K562 (cell line): ENCODE measurements at regions not wholly inside any gene's neighbourhood (a gene's known extent, or its start where the extent isn't known, plus 50 kb on each side); places are given as distances from the start of the nearest gene placed in this dataset.

Experiments
- ASH1L ChIP-seq: fragments of 450-650 bp; IDR thresholded peaks from 2 replicates; pipeline ENCODE4 v1.6.1; 2018; ENCODE audit warnings: borderline replicate concordance, mild to moderate bottlenecking, low read depth; ENCODE audit not compliant: partially characterized antibody
- ETS2 ChIP-seq: IDR thresholded peaks from 2 replicates; pipeline ENCODE4 v1.6.1; 2016; ENCODE audit warnings: borderline replicate concordance, missing genetic modification characterization, mild to moderate bottlenecking, moderate library complexity, missing compliant biosample characterization; ENCODE audit not compliant: poor library complexity, severe bottlenecking
- GTF3C2 ChIP-seq: IDR thresholded peaks from 3 replicates; pipeline ENCODE4 v1.6.1; 2011; ENCODE audit warnings: borderline replicate concordance, mild to moderate bottlenecking, moderate library complexity; ENCODE audit not compliant: insufficient read length; ENCODE audit errors: extremely low read depth
- KAT7 ChIP-seq: sonication (generic); formaldehyde crosslinking; IDR thresholded peaks from 2 replicates; pipeline ENCODE4 v1.8.0; 2022; ENCODE audit warnings: missing genetic modification reagents, mild to moderate bottlenecking, borderline replicate concordance
- TAL1 ChIP-seq: fragments of 450-650 bp; IDR thresholded peaks from 2 replicates; pipeline ENCODE4 v1.6.1; 2016; ENCODE audit warnings: mild to moderate bottlenecking
- ZNF263 ChIP-seq: sonication (generic); formaldehyde crosslinking; IDR thresholded peaks from 2 replicates; pipeline ENCODE4 v1.8.0; 2022; ENCODE audit warnings: mild to moderate bottlenecking, missing genetic modification reagents, borderline replicate concordance
- ZNF57 ChIP-seq: fragments of 450-650 bp; formaldehyde crosslinking; IDR thresholded peaks from 2 replicates; pipeline ENCODE4 v1.4.0; 2020; ENCODE audit warnings: mild to moderate bottlenecking, moderate library complexity
- TF ChIP-seq, protein P1 (sequence below): sonication (generic); formaldehyde crosslinking; IDR thresholded peaks from 2 replicates; pipeline ENCODE4 v1.8.0; 2023; ENCODE audit warnings: missing genetic modification reagents, mild to moderate bottlenecking, borderline replicate concordance
- TF ChIP-seq, protein P2 (sequence below): fragments of 250-450 bp; sonication (Bioruptor Pico); IDR thresholded peaks from 2 replicates; pipeline ENCODE4 v1.9.0; 2021; ENCODE audit warnings: mild to moderate bottlenecking

DNA sequence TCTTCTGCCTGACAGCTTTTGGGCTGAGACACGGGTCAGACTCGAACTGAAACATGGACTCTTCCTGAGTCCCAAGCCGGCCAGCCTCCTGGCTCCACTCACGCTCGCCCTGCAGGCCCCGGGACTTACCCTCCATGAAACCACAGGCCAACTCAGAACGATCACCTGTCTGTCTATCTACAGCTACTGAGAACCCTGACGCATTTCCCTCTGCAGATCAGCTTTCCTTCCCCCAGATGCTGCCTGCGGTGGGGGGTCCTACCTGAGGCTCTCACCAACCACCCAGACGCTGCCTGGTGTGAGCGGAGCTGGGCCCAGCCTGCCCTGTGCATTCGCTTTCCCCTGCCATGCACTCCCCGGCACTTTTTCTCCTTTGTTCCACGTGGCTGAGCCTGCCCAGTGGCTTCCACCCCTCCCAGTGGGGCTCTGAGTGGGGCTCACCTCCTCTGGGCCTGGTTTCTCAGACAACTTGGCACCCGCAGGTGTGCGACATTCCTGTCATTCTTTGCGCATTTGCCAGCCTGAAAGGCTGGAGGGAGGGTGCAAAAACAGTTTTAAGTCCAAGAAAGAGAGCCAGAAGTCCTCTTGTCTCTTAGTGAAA lies 60.2 kb downstream of the PLXNA1 start (continued):
- TF ChIP-seq, protein P1, sequence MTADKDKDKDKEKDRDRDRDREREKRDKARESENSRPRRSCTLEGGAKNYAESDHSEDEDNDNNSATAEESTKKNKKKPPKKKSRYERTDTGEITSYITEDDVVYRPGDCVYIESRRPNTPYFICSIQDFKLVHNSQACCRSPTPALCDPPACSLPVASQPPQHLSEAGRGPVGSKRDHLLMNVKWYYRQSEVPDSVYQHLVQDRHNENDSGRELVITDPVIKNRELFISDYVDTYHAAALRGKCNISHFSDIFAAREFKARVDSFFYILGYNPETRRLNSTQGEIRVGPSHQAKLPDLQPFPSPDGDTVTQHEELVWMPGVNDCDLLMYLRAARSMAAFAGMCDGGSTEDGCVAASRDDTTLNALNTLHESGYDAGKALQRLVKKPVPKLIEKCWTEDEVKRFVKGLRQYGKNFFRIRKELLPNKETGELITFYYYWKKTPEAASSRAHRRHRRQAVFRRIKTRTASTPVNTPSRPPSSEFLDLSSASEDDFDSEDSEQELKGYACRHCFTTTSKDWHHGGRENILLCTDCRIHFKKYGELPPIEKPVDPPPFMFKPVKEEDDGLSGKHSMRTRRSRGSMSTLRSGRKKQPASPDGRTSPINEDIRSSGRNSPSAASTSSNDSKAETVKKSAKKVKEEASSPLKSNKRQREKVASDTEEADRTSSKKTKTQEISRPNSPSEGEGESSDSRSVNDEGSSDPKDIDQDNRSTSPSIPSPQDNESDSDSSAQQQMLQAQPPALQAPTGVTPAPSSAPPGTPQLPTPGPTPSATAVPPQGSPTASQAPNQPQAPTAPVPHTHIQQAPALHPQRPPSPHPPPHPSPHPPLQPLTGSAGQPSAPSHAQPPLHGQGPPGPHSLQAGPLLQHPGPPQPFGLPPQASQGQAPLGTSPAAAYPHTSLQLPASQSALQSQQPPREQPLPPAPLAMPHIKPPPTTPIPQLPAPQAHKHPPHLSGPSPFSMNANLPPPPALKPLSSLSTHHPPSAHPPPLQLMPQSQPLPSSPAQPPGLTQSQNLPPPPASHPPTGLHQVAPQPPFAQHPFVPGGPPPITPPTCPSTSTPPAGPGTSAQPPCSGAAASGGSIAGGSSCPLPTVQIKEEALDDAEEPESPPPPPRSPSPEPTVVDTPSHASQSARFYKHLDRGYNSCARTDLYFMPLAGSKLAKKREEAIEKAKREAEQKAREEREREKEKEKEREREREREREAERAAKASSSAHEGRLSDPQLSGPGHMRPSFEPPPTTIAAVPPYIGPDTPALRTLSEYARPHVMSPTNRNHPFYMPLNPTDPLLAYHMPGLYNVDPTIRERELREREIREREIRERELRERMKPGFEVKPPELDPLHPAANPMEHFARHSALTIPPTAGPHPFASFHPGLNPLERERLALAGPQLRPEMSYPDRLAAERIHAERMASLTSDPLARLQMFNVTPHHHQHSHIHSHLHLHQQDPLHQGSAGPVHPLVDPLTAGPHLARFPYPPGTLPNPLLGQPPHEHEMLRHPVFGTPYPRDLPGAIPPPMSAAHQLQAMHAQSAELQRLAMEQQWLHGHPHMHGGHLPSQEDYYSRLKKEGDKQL, result no peak
- TF ChIP-seq GTF3C2 (no peak), ASH1L (no peak), TAL1 (no peak), ZNF57 (no peak), ETS2 (tag) (no peak), KAT7 (CRISPR knock-in tag) (no peak), ZNF263 (CRISPR knock-in tag) (no peak)
- TF ChIP-seq, protein P2, sequence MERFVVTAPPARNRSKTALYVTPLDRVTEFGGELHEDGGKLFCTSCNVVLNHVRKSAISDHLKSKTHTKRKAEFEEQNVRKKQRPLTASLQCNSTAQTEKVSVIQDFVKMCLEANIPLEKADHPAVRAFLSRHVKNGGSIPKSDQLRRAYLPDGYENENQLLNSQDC (CRISPR knock-in tag), result no peak
